ENCODE measurements at regions not wholly inside any gene's neighbourhood (a gene's known extent, or its start where the extent isn't known, plus 50 kb on each side); places are given as distances from the start of the nearest gene placed in this dataset.

DNA sequence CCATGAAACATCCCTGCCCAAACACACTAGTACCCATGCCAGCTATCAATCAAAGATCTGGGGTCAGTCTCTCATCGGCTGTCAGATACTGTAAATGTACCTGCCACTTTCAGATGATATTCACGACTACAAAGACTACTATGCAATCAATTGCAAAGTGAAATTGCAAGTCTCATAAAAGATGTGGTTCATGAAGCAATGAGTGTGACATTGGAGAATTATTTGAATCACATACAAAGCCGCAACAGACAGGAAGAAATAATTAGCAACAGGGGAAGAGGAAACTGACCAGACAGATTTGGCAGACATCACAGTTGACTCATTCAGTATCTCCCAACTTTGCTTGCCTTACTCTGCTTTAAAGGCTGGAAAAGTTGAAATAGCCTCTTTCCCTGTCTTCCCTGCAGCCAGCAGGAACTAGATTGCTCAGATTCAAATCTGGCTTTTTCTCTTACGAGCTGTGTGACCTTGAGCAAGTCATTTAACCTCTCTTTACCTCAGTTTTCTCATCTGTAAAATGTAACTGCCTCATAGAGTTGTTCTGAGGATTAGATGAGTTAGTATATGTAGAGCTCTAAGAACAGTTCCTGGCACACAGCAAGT, 95.7 kb upstream of the C3orf80 start (continued):
- peak in 1 of 2 experiments; percentile 36; a peak in 1 of 5 replicates for TF ChIP-seq RAD21 (conservative IDR thresholded peaks at IDR 0.05 in 1 of 2, IDR thresholded peaks at IDR 0.05 in 1 of 2)
- TF ChIP-seq ZFP36 (IDR thresholded peaks at IDR 0.05; ENCODE audit: borderline replicate concordance, partially characterized antibody) = peak; percentile 58
- TF ChIP-seq GATA3 (IDR thresholded peaks at IDR 0.05; ENCODE audit: borderline replicate concordance) = peak; percentile 76
- no peak for TF ChIP-seq CBX8 (IDR thresholded peaks at IDR 0.05)
- peak; percentile 78 to 89; a peak in 3 of 4 replicates for TF ChIP-seq CEBPB (IDR thresholded peaks at IDR 0.05)
- TF ChIP-seq EP300 (IDR thresholded peaks at IDR 0.05) = peak; percentile 93 to 96; a peak in 4 of 5 replicates
- peak; percentile 99 for TF ChIP-seq ESRRA (IDR thresholded peaks at IDR 0.05; ENCODE audit: borderline replicate concordance, low read length)
- TF ChIP-seq, protein P1, sequence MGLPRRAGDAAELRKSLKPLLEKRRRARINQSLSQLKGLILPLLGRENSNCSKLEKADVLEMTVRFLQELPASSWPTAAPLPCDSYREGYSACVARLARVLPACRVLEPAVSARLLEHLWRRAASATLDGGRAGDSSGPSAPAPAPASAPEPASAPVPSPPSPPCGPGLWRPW (IDR thresholded peaks at IDR 0.05) = peak; percentile 90
- TF ChIP-seq KDM1A (IDR thresholded peaks at IDR 0.05; ENCODE audit: low read depth) = peak; percentile 87

DNA sequence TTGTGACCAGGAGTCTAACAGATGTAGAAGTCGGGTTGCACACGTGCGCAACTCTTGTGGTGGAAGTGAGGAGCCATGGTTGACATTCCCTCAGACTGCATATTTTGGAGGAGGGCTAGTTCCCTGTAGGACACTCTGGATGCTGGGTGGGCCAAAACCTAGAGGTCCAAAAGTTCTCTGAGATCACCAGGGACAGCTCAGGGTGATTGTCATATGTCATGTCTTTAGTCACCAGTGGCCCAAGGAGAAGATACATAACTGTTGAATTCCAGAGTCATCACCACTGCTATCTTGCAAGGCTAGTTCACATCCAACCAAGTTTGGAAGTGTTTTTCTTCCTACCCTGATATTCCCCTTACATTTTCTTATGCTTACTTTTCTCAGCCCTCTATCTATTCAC, 95.2 kb upstream of the C3orf80 start:
- Histone ChIP-seq H3K4me3 (no peak overlapping the region), H3K27ac (peak overlapping the region; percentile 85 to 86)

DNA sequence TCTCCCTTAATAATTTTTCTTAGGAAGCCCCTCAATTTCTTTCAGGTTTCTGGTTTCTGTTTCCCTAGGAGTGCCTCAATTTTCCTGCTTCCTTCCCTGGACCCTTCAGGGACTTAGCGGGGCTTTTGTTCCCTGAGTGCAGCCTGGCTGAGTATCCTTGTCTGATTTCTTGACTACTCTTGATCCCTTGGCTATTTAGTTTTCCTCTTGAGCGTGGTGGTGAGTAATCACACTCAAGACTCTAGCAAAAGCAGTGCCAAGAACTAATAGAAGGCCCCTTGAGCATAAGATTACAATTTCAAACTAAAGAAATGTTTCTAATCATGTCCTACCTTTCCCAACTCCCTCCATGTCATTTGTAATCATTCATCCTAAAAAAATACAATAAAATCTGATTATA, 94.3 kb upstream of the C3orf80 start:
- FAIRE-seq (no peak), DNase-seq (ENCODE audit: low read depth in 1 of 2, low spot score in 1 of 2) (no peak), ATAC-seq (no peak)
- H3K4me3 ChIP-seq = no peak overlapping the region
- TF ChIP-seq RCOR1 (IDR thresholded peaks at IDR 0.05; ENCODE audit: low read depth, low read length) (no peak), SMC3 (IDR thresholded peaks at IDR 0.05) (no peak)
- peak overlapping the region; percentile 85 to 86 for H3K27ac ChIP-seq
- POLR2A ChIA-PET = no interaction called here
- CTCF ChIA-PET = interaction anchor here (0.7 to 1.6 kb wide), 4 partner anchors 32 to 117 kb away, joined by 3 to 4 read pairs (median 3); no protein-coding TSS in a partner anchor
- 58% methylated on average over 2 of the region's 2 CpGs for WGBS (ENCODE audit: missing lambda C conversion rate)
- H3K4me2 ChIP-seq = no peak overlapping the region
- no peaks in the 10 kb centered on the region for H3K9me3 ChIP-seq
- H3K4me1 ChIP-seq = peaks cover 60% of the 10 kb centered on the region

More for the DNA sequence above, 95.2 kb upstream of the C3orf80 start:
- ChIA-PET CTCF (interaction anchor here (0.7 to 1.6 kb wide), 6 partner anchors 12 to 118 kb away, joined by 3 to 8 read pairs (median 4); no protein-coding TSS in a partner anchor), POLR2A (interaction anchor here (1.4 kb wide), 1 partner anchor 11 kb away, joined by 5 read pairs; no protein-coding TSS in a partner anchor)
- TF ChIP-seq, protein P1 (IDR thresholded peaks at IDR 0.05) = no peak
- TF ChIP-seq HEYL (CRISPR knock-in tag; IDR thresholded peaks at IDR 0.05) (no peak), MAFK (IDR thresholded peaks at IDR 0.05; ENCODE audit: partially characterized antibody) (no peak), ZC3H11A (IDR thresholded peaks at IDR 0.05) (no peak)
- no peak for DNase-seq (ENCODE audit: low read depth in 1 of 2, low spot score in 1 of 2)
- peak in 1 of 2 experiments; percentile 11; a peak in 2 of 6 replicates for ATAC-seq
- Histone ChIP-seq H3K4me2 (peak overlapping the region; percentile 42), H3K9me3 (no peaks in the 10 kb centered on the region), H3K4me1 (peaks cover 62% of the 10 kb centered on the region)
- WGBS (ENCODE audit: missing lambda C conversion rate) = 89% methylated on average over 3 of the region's 3 CpGs
- FAIRE-seq = no peak

DNA sequence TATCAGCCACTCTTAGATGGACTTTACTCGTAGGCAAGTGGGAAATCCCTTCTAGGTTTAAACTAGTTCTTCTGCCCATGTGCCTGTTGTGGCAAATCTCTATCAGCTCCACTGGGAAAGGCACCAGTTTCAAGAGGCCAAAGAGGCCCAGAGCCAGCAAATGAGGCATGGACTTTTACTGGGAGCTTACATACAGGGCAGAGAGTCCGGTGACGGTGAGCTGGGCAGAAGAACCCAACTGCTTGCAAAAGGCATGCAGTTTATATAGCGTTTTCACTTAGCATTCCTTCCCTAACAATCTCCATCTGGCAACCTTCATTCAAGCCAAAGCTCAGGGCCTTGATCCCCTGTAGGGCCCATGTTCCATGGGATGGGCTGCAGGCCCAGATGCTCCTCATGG, 93.0 kb upstream of the C3orf80 start:
- Histone ChIP-seq H3K27ac (peak overlapping the region; percentile 60 to 85; a peak in 5 of 6 replicates), H3K4me1 (peaks cover 54% of the 10 kb centered on the region), H3K9me3 (no peaks in the 10 kb centered on the region), H3K4me2 (no peak overlapping the region), H3K4me3 (no peak overlapping the region)
- CTCF ChIA-PET = interaction anchor here (0.6 to 3.4 kb wide), 5 partner anchors 31 to 144 kb away, joined by 3 to 14 read pairs (median 6); partner anchors contain the start of genes C3orf80 and IL12A
- POLR2A ChIA-PET = no interaction called here
- TF ChIP-seq, protein P1 (IDR thresholded peaks at IDR 0.05) = no peak
- TF ChIP-seq POLR2A (IDR thresholded peaks at IDR 0.05; ENCODE audit: low read length) (no peak), KDM5A (IDR thresholded peaks at IDR 0.05) (no peak), NPAS2 (CRISPR knock-in tag; IDR thresholded peaks at IDR 0.05; ENCODE audit: borderline replicate concordance) (no peak), TP53 (CRISPR knock-in tag; IDR thresholded peaks at IDR 0.05) (no peak), GATA3 (IDR thresholded peaks at IDR 0.05; ENCODE audit: borderline replicate concordance) (no peak), FOSL2 (IDR thresholded peaks at IDR 0.05) (no peak), FOSL2 (CRISPR knock-in tag; IDR thresholded peaks at IDR 0.05) (no peak), NFE2L2 (conservative IDR thresholded peaks at IDR 0.05; ENCODE audit: low read length) (no peak), JUNB (IDR thresholded peaks at IDR 0.05) (no peak), KDM1A (IDR thresholded peaks at IDR 0.05; ENCODE audit: low read depth) (no peak), ZFP36 (IDR thresholded peaks at IDR 0.05; ENCODE audit: borderline replicate concordance, partially characterized antibody) (no peak), POLR2AphosphoS2 (conservative IDR thresholded peaks at IDR 0.05; ENCODE audit: low read length) (no peak), EP300 (IDR thresholded peaks at IDR 0.05) (no peak)
- 89% methylated on average over 4 of the region's 4 CpGs for WGBS (ENCODE audit: missing lambda C conversion rate)
- no peak for DNase-seq (ENCODE audit: low read depth in 1 of 2, low spot score in 1 of 2)
- ATAC-seq = no peak
- FAIRE-seq = no peak
